Dermis microvascular lymphatic vessel endothelial cell (primary cell): ENCODE measurements at regions not wholly inside any gene's neighbourhood (a gene's known extent, or its start where the extent isn't known, plus 50 kb on each side); places are given as distances from the start of the nearest gene placed in this dataset.
"Not testable (repeated sequence)": the region's sequence is repeated elsewhere in the genome, so short reads cannot be mapped to it uniquely, and the experiment has no call there.

Experiments
- DNase-seq, 2 donors: peaks; one replicate each; pipeline versions ENCODE4 v3.0.0 to v3.0.0-alpha.2; 2010; ENCODE audit warnings: low read depth in 2 of 2

DNA sequence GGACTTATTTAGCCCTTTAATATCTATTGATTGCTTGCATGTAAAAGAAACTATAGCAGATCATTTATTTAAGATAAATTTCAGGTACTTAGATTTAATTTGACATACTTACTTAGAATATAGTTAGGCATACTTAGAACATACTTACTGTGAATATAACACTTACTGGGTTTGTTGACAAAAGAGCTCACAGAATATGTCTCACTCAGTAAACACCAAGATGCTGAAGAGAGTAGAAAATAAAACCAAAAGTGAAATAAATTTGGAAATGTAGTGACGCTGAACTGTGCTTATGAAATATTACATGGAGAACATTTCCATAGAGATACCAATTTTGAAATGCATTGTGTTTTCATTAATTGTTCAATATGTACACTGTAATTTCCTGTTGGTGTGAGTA, 615.4 kb upstream of the MAN1A1 start:
- no peak for DNase-seq

DNA sequence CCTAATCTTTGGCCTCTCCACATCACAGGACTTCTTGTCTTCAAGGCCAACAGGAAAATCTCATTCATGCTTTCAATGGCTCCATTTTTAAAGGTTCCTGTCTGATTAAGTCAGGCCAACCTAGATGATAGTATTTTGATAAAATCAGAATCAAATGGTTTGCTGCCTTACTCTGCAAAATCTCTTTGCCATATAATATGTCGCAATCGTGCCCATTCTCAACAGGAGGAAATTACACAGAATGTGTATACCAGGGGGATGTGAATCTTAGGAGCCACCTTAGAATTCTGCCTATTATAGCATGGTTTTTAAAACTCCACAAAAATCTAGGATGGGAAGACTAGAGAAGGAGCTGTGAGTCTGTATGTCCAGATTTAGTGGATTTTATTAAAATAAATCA, 612.9 kb upstream of the MAN1A1 start:
- no peak for DNase-seq

DNA sequence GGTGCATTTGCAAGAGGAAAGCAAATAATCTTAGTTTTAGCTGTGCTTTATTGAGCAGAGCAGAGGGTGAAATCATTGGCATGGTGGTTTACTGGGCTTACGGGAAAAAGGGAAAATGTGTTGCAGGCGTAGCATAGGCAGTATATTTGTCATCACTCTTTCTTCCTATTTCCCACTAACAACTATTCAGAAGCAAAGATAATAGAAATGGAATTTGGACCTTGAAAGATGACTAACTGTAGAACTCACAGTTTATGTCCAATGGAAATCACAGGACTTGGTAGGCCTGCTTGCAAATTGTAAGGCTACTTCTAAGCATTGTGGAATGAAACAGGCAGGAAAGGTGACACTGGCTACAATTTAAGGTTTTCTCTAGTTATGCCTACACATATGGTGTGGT, 611.9 kb upstream of the MAN1A1 start:
- no peak for DNase-seq

DNA sequence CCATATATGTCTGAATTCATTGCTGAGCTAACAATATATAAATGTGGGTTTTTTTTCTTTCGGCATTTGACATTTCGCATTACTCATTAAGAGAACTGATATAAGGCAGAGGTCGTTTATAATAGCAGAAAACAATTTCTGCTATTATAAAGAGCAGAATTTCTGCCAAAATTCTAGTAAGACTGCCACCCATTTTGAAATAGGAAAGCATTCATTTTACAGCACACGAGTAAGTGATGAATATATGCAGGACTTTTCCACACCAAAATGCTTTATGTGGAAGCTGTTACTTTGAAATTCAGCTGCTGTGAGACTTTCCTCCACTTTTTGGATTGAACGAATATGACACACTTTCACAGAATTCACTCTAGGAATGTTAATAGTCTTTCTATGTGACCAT, 610.9 kb upstream of the MAN1A1 start:
- DNase-seq = no peak

DNA sequence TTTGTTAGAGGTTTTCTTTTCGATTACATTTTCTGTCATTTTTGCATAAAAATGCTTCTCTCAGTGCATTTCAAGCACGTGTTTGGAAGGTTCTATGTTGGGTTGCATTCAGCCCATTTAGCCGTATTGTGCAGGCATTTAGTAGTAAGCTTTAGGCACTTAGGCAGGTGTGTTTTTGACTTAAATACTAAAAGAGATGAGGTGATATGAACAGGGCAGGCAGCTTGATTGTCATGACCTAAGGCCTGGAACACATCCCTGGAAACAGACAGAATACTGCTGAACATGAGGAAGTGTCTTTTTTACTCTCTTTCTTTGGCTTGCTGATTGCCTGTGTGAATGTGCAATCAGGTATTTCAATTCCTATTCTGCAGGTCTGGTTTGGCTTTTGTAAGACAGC, 610.5 kb upstream of the MAN1A1 start:
- no peak for DNase-seq

DNA sequence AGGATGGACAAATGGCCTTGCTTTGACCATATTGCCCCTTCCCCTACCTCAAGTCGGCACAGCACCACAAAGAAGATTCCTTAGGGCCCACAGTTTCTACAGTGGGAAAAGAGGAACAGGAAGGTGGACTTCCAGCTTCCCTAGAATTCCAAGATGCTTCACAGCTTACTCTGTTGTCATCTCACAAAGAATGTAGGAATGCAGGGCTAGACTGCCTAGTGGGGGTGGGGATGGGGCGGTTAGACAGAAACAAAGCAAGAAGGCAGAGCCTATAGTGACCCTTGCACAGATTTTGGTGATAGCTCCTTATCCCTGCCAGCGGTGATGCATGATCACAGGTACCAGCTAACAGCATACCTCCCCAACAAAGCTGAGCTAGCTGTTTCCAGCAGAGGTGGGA, 607.6 kb upstream of the MAN1A1 start:
- DNase-seq = no peak

DNA sequence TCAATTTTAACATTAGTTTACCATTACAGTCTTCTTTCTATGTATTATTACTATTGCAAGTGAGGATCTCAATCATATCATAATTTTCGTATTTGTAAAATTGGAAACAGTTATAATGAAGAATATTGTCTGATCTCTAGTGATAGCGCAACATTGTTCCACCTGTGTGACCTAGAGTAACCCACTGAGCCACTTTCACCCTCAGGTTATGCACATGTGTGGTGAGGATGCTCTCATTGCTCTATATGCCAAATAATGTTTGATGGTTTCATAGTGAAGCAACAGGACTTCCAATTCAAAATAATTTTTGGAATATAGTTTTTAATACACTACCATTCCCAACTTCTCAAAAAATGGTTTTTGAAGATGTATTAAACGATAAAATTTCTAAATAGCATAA, 603.1 kb upstream of the MAN1A1 start:
- no peak for DNase-seq

DNA sequence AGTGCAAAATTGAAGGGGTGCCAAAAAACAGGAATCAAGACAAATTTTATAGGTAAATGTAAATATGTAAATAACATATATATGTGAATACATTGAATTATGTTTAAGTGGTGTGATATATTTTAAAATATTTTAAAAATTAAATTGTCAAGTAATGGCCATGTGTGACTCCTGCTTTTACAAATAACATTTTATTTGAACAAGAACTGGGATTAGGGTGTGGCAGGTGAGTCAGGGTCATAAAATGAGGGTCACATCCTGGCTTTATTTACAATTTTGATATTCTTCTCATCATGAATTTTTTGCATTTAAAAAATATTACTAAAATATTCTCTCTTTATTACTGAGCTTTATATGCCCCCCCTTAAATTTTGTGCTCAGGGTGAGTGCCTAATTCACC, 601.1 kb upstream of the MAN1A1 start:
- no peak for DNase-seq

DNA sequence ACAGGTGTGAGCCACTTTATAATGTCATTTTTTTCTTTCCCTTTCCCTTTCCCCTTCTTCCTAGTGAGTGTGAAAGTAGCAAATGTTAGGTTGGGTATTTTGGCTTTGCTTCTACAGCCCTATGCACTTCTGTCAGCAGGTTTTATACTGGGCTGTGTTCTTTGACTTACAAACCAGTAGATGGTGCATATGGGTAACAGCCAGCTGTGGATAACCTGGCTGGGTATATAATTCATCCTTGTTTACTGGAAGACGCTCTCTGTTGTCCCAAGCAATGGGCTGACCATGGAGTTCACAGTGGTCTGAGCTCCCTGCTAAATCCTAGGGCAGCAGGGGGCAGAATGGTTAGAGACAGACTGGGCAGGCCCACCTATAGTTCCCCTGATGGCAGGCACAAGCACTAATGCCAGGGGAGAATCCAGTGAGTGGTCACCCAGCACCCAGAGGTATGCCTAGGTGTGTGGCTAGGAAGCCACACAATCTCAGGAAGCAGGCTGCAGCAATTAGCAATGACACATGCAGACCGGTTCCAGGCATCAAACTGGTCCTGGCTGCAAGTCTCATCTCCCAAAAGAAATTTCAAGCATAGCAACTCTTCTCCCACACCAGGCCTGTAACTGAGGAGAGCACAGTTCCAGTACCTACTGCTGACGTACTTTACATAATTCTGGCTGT, 592.7 kb upstream of the MAN1A1 start:
- DNase-seq = no peak

DNA sequence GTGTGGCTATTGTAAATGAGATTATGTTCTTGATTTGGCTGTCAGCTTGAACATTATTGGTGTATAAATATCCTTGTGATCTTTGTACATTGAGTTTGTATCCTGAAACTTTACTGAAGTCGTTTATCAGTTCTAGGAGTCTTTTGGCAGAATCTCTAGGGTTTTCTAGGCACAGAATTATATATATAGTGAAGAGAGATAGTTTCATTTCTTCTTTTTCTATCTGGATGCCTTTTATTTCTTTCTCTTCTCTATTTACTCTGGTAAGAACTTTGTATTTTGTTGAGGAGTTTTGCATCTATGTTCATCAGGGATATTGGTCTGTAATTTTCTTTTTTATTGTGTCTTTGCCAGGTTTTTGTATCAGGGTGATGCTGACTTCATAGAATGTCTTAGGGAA, 589.2 kb upstream of the MAN1A1 start:
- no peak for DNase-seq

DNA sequence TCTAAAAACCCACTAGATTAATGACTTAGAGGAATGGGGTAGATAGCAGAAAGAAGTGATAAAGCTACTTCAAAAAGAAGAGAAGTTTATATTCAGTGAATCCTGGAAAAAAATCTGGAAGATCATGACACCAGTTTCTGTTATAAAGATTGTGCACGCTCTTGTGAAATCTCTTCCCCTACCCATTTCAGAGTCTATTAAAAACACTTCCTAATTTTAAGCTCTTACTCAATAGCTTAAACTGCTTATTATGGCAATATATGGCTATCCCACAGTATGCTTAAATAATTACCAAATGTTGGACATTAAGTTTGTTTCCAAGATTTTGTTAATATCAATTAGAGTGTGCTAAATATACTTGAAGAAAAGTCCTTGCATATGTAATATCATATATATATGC, 585.3 kb upstream of the MAN1A1 start:
- no peak for DNase-seq

DNA sequence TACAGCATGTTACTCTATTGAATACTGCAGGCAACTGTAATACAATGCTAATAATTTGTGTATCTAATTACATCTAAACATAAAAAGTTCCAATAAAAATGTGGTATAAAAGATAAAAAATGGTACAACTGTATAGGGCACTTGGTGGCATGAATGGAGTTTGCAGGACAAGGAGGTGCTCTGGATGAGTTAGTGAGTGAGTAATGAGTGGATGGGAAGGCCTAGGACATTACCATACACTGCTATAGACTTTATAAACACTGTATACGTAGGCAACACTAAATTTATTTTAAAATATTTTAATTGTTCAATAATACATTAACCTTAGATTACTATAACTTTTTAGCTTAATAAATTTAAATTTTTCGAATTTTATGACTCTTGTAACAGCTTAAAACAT, 579.6 kb upstream of the MAN1A1 start:
- no peak for DNase-seq

DNA sequence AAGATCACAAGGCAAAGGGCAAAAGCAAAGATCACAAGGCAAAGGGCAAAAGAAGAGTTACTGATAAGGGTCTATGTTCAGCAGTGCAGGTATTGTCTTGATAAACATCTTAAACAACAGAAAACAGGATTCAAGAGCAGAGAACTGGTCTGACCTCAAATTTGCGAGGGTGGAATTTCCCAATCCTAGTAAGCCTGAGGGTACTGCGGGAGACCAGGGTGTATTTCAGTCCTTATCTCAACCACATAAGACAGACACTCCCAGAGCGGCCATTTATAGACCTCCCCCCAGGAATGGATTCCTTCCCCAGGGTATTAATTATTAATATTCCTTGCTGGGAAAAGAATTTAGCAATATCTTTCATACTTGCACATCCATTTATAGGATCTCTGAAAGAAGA, 575.3 kb upstream of the MAN1A1 start:
- DNase-seq = not testable (repeated sequence)

DNA sequence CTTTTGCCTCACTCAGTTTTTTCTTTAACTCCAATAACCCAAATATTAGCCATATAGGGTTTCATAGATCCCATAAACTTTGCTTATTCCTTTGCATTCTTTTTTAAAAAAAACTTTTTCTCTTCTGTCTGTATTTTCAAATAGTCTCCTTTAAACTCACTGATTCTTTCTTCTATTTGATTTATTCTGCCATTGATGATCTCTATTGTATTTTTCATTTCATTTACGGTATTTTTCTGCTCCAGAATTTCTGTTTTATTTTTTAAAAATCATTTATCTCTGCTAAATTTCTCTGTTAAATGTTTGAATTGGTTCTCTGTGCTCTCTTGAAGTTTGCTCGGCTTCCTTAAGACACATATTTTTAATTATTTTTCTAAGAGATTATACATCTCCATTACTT, 573.3 kb upstream of the MAN1A1 start:
- DNase-seq = no peak

DNA sequence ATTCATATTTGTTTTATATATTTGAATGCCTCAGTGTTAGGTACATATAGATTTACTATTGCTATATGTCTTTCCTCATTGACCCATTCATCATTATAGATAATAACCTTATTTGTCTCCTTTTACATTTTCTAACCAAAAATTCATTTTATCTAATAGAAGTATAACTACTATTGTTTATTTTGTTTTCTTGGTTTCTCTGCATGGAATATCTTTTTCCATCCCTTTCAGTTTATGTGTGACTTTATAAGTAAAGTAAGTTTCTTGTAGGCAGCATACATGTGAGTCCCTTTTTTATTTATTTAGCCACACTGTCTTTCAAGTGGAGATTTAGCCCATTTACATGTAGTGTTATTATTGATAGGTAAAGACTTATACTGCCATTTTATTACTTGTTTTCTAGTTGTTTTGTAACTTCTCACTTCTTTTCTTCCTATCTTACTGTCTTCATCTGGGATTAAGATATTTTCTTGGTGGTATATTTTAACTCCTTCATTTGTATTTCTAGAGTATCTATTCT, 572.0 kb upstream of the MAN1A1 start:
- DNase-seq = no peak

DNA sequence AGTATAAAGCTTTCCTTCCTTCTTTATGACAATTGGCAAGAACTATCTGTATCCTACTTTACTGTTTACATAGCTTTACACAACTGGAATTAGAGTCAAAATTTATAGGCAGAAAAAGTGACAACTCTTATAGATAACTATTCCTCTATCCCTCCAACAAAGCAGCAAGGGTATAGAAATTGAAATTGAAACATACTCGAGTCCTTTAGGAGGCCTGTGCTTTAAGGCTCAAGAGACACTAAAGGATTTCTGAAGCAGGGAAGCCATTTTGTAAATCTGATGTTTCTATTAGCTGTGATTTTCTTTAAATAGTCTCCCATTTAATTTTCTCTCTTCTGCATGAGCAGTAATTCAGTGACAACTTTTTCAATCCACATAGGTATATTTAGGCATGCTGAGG, 567.6 kb upstream of the MAN1A1 start:
- no peak for DNase-seq

DNA sequence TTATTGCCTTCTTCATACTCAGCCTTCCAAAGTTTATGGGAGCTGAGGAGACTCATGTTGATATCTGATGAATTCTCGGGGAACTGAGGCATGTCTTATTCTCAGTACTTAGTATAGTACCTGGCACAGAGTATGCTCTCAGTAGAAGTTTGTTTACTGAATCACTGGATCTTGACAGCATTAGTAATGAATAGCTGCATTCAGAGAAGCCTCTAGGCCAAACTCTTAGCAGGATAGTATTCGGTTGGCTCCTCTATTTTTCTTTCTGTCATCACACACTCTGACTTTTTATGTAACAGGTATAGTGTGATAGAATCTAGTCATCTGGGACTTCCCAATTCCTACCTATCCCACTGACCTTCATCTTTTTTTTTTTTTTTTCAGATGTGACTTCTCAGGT, 566.4 kb upstream of the MAN1A1 start:
- no peak for DNase-seq

DNA sequence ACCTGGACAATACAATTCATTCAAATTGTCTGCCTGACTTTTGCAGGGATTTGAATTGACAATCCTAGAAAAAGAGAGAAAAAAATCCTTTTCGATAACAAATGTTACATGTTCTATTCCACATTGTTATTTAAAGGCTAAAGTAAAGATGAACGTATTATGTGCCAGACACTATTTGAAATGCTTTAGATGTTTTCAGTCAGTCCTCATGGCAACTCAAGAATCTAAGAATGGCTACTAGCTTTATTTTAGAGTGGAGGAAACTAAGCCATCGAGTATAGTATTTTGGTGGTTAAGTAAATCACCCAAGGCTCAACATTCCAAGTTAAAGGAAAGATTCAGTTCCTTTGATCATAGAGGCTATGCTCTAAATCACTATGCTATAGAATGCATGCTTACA, 558.6 kb upstream of the MAN1A1 start:
- DNase-seq = no peak

DNA sequence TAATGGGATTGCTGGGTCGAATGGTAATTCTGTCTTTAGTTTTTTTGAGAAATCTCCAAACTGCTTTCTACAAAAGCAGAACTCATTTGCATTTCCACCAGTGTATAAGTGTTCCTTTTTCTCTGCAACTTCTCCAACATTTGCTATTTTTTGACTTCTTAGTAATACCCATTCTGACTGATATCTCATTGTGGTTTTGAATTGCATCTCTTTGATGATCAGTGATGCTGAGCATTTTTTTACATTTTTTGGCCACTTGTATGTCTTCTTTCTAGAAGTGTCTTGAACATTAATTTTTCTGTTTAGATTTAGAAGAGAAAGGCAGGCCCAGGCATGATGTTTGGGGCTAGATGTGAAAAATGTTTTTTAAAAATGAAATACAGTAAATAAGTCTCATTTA, 553.1 kb upstream of the MAN1A1 start:
- no peak for DNase-seq

DNA sequence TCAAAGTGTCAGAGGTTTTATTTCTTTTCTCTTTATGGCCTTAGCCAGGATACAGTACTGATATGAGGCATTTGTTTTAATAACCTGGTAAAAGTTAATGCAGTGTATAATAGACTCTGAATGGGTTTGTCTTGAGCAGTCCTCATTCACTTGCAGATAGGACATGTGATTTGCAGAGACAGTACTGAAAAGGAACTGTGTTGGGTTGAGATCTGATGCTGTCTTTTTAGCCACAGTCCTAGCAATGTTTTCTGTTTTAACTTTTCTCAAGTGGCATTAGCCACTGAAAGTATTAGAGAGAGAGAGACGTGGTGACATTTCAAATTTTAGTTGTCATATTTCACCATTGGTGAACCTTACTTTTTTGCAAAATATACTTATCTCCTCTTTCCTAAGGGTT, 547.2 kb upstream of the MAN1A1 start:
- no peak for DNase-seq

DNA sequence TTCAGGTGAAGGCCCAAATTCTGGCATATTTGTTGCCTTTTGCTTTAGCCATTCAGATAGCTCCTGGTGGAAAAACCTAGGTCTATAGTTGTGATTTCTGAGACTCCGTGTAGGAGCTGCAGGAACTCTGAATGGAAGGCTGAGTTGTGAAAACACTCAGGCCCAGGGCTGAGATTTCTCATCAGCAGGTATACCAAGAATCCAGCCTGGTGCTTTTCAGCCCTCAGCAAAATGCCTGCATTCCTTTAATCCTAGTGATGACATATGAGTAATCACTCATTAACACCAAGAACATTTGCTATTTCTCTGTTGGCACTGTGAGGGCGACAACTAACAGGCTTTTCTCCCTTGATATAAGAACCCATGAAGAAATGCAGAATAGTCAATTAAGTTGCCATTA, 546.1 kb upstream of the MAN1A1 start:
- no peak for DNase-seq

DNA sequence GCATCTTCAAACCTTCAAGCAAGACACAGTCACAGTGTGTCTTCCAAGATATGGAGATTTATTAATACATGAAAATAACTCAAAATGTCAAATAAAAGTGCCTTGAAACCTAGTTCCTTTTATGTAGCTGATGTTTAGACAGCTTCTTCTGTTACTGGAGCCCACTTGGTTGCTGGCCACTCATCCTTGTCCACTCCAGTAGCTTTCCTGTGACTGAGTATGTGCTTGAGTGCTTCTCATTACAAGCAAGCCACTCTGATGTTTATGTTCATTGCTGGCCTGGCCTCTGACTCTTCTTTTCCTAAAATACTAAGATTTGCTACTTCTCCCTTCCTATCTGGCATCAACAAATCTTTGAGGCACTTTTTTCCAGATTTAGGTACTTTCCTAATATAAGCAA, 545.2 kb upstream of the MAN1A1 start:
- no peak for DNase-seq

DNA sequence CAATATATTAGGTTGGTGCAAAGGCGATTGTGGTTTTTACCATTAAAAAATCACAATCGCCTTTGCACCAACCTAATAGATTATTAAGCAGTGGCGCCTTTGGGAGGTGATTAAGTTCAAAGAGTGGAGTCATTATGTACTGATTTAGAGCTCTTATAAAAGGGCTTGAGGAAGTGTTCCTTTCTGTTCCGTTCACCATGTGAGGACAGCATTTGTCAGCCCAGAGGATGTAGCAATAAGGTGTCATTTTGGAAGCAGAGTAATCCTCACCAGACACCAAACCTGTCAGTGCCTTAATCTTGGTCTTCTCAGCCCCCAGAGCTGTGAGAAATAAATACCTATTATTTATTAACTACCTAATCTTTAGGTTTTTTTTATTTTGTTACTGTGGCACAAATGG, 542.1 kb upstream of the MAN1A1 start:
- DNase-seq = no peak

DNA sequence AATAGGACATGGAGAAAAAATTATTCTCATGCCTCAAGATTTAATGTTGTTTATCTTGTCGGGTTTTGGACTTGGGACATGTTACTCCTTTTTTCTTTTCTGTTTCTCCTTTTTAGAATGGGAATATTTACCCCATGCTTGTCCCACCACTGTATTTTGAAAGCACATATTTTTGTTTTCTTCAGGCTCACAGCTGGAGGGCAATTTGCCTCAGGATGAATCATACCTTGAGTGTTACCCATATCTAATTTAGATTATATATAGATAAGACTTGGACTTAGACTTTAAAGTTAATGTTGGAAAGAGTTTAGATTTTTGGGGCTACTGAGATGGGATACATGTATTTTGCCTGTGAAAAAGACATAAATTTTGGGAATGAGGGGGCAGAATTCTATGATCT, 541.6 kb upstream of the MAN1A1 start:
- no peak for DNase-seq
